T-helper 1 cell (primary cell): ENCODE measurements at regions not wholly inside any gene's neighbourhood (a gene's known extent, or its start where the extent isn't known, plus 50 kb on each side); places are given as distances from the start of the nearest gene placed in this dataset.
"Not testable (repeated sequence)": the region's sequence is repeated elsewhere in the genome, so short reads cannot be mapped to it uniquely, and the experiment has no call there.

Experiments used
- DNase-seq, 5 donors: peaks; one replicate each; pipeline ENCODE4 v3.0.0-alpha.2; 2012 to 2020

GRCh38 chr14:66291756-66292155 lies 194.4 kb upstream of the CCDC196 start:
- DNase-seq: no peak

GRCh38 chr14:66293533-66294105 lies 192.6 kb upstream of the CCDC196 start:
- DNase-seq: no peak

- DNase-seq: no peak
These were observed 190.8 kb upstream of the CCDC196 start for GRCh38 chr14:66295386-66295785.

- no peak for DNase-seq
These were observed 185.3 kb upstream of the CCDC196 start for GRCh38 chr14:66300886-66301285.

GRCh38 chr14:66306101-66306500 lies 180.1 kb upstream of the CCDC196 start:
- DNase-seq: no peak

GRCh38 chr14:66311058-66311457 lies 175.1 kb upstream of the CCDC196 start:
- no peak for DNase-seq

- no peak for DNase-seq
These were observed 174.2 kb upstream of the CCDC196 start for GRCh38 chr14:66311990-66312389.

GRCh38 chr14:66312451-66312850 lies 173.7 kb upstream of the CCDC196 start:
- DNase-seq: no peak

GRCh38 chr14:66315098-66315497 lies 171.1 kb upstream of the CCDC196 start:
- DNase-seq: no peak

GRCh38 chr14:66315548-66315947 lies 170.6 kb upstream of the CCDC196 start:
- DNase-seq: no peak

GRCh38 chr14:66322564-66322963 lies 163.6 kb upstream of the CCDC196 start:
- DNase-seq: no peak

- DNase-seq: no peak
These were observed 155.9 kb upstream of the CCDC196 start for GRCh38 chr14:66330228-66330627.

GRCh38 chr14:66330916-66331315 lies 155.3 kb upstream of the CCDC196 start:
- DNase-seq: no peak

GRCh38 chr14:66333293-66333692 lies 152.9 kb upstream of the CCDC196 start:
- not testable (repeated sequence) for DNase-seq

- DNase-seq: no peak
These were observed 144.9 kb upstream of the CCDC196 start for GRCh38 chr14:66341239-66341638.

- no peak for DNase-seq
These were observed 140.2 kb upstream of the CCDC196 start for GRCh38 chr14:66345986-66346385.

GRCh38 chr14:66351310-66351709 lies 134.9 kb upstream of the CCDC196 start:
- DNase-seq: no peak

- DNase-seq: peak in 2 of 5 donors; percentile 19 to 44
These were observed 126.7 kb upstream of the CCDC196 start for GRCh38 chr14:66359500-66359899.

- no peak for DNase-seq
These were observed 125.7 kb upstream of the CCDC196 start for GRCh38 chr14:66360366-66360926.

GRCh38 chr14:66361013-66361412 lies 125.2 kb upstream of the CCDC196 start:
- no peak for DNase-seq

- no peak for DNase-seq
These were observed 120.8 kb upstream of the CCDC196 start for GRCh38 chr14:66365388-66365787.

- no peak for DNase-seq
These were observed 116.9 kb upstream of the CCDC196 start for GRCh38 chr14:66369157-66369697.

- no peak for DNase-seq
These were observed 114.4 kb upstream of the CCDC196 start for GRCh38 chr14:66371776-66372175.

- no peak for DNase-seq
These were observed 110.9 kb upstream of the CCDC196 start for GRCh38 chr14:66375046-66375964.
